HCT116 (cell line): ENCODE measurements at regions not wholly inside any gene's neighbourhood (a gene's known extent, or its start where the extent isn't known, plus 50 kb on each side); places are given as distances from the start of the nearest gene placed in this dataset.

Source experiments
- ATAC-seq: fragments of 200-7000 bp; cut with Tn5 transposase; 2 replicates; pipeline ENCODE4 v1.9.1; 2020; ENCODE audit warnings: mild to moderate bottlenecking, moderate library complexity
- BruUV-seq: library from RNA; stranded (reverse); fragments of 400-500 nt; replicated peaks from 2 replicates; lab custom pipeline; 2021; lab: Mats Ljungman, UMichigan
- CTCF ChIA-PET: fragments of 300-600 bp; sonication (Branson Sonifier 250); formaldehyde crosslinking; loops from one replicate; lab custom pipeline; 2021; ENCODE audit warnings: antibody characterized with exemption; lab: Charles Lee
- POLR2A ChIA-PET: fragments of 300-600, 350-600 bp; sonication (Branson Sonifier 250); formaldehyde crosslinking; loops from one replicate; lab custom pipeline; 2021; ENCODE audit warnings: antibody characterized with exemption; lab: Charles Lee
- RAD21 ChIA-PET, 2 experiments: fragments of 300-600 bp; sonication (Branson Sonifier 250); formaldehyde crosslinking; loops; one replicate each; lab custom pipeline; 2023; ENCODE audit warnings: low total read pairs in 2 of 2; ENCODE audit not compliant: uncharacterized antibody in 2 of 2, unreplicated experiment in 2 of 2, low non-redundant PET in 1 of 2; lab: Charles Lee
- DNase-seq: peaks from one replicate; pipeline ENCODE4 v3.0.0-alpha.2; 2010; ENCODE audit warnings: low read depth, low spot score
- H2AFZ ChIP-seq: fragments of 200-600 bp; shearing (Covaris generic), sonication (generic); 2 replicates; pipeline ENCODE4 v1.6.1; 2017; ENCODE audit warnings: low read depth, mixed run types, mixed read lengths, antibody characterized with exemption, low read length; ENCODE audit not compliant: poor library complexity, severe bottlenecking
- H3K27ac ChIP-seq: 2 replicates; pipeline ENCODE4 v1.5.1; 2012; ENCODE audit warnings: low read depth, low read length
- H3K27me3 ChIP-seq: fragments of 200-600 bp; sonication (generic); 2 replicates; pipeline ENCODE4 v1.6.1; 2016; ENCODE audit warnings: mixed run types, low read length, mixed read lengths; ENCODE audit not compliant: insufficient read depth
- H3K36me3 ChIP-seq, 2 experiments: fragments of 200-500 bp in 1 of 2; fragments of 200-600 bp in 1 of 2; sonication (Bioruptor generic) in 1 of 2; sonication (generic) in 1 of 2; 2 replicates each; pipeline versions ENCODE4 v1.5.1 to v1.6.1; 2014 to 2016; ENCODE audit warnings: low read length in 2 of 2, inconsistent platforms in 1 of 2, mixed read lengths in 1 of 2, mixed run types in 1 of 2; ENCODE audit not compliant: insufficient read depth in 2 of 2, control insufficient read depth in 1 of 2
- H3K4me1 ChIP-seq, 2 experiments: fragments of 200-600 bp in 1 of 2; sonication (generic) in 1 of 2; 2 replicates each; pipeline versions ENCODE4 v1.5.1 to v1.6.1; 2012 to 2017; ENCODE audit warnings: low read length in 2 of 2, inconsistent platforms in 1 of 2, mild to moderate bottlenecking in 1 of 2, mixed read lengths in 1 of 2, mixed run types in 1 of 2, moderate library complexity in 1 of 2; ENCODE audit not compliant: insufficient read depth in 2 of 2, control insufficient read depth in 1 of 2
- H3K4me2 ChIP-seq: fragments of 200-600 bp; sonication (generic); 2 replicates; pipeline ENCODE4 v1.6.1; 2017; ENCODE audit warnings: mixed run types, low read length, mixed read lengths
- H3K4me3 ChIP-seq, 2 experiments: fragments of 200-600 bp in 1 of 2; sonication (generic) in 1 of 2; replicated peaks in 1 of 2; 2 replicates each; pipeline ENCODE4 v1.5.1; 2011 to 2016; ENCODE audit warnings: low read length in 2 of 2, control low read depth in 1 of 2, low read depth in 1 of 2, mild to moderate bottlenecking in 1 of 2, mixed read lengths in 1 of 2, mixed run types in 1 of 2
- H3K79me2 ChIP-seq: fragments of 200-600 bp; sonication (generic); 2 replicates; pipeline ENCODE4 v1.6.1; 2017; ENCODE audit warnings: mild to moderate bottlenecking, mixed run types, low read length, moderate library complexity, mixed read lengths; ENCODE audit not compliant: insufficient read depth
- H3K9ac ChIP-seq: fragments of 200-600 bp; sonication (generic); 2 replicates; pipeline ENCODE4 v1.6.1; 2016; ENCODE audit warnings: low read length, mixed read lengths
- H3K9me2 ChIP-seq: fragments of 200-600 bp; sonication (generic), shearing (Covaris generic); 2 replicates; pipeline ENCODE4 v1.6.1; 2017; ENCODE audit warnings: mixed run types, mild to moderate bottlenecking, moderate library complexity; ENCODE audit not compliant: insufficient read depth
- H3K9me3 ChIP-seq, 2 experiments: fragments of 200-500 bp in 1 of 2; fragments of 200-600 bp in 1 of 2; sonication (Bioruptor generic) in 1 of 2; sonication (generic) in 1 of 2; 2 replicates each; pipeline ENCODE4 v1.6.1; 2014 to 2017; ENCODE audit warnings: low read length in 2 of 2, mixed read lengths in 2 of 2, inconsistent platforms in 1 of 2, low read depth in 1 of 2, mild to moderate bottlenecking in 1 of 2, mixed run types in 1 of 2, moderate library complexity in 1 of 2; ENCODE audit not compliant: control insufficient read depth in 1 of 2, insufficient read depth in 1 of 2
- H4K20me1 ChIP-seq: fragments of 200-600 bp; sonication (generic), shearing (Covaris generic); 2 replicates; pipeline ENCODE4 v1.6.1; 2017; ENCODE audit warnings: mixed run types, mild to moderate bottlenecking, moderate library complexity; ENCODE audit not compliant: insufficient read depth
- CEBPB ChIP-seq: IDR thresholded peaks from 2 replicates; pipeline ENCODE4 v1.6.1; 2012; ENCODE audit warnings: low read depth
- CTCF ChIP-seq, 3 experiments: fragments of 200-600 bp in 1 of 3; sonication (generic) in 1 of 3; IDR thresholded peaks in 2 of 3; conservative IDR thresholded peaks in 1 of 3; 2 replicates each; pipeline ENCODE4 v1.5.1; 2012 to 2017; ENCODE audit warnings: low read depth in 2 of 3, low read length in 2 of 3, antibody characterized with exemption in 1 of 3, borderline replicate concordance in 1 of 3, control low read depth in 1 of 3, mild to moderate bottlenecking in 1 of 3, mixed read lengths in 1 of 3, mixed run types in 1 of 3, moderate library complexity in 1 of 3; ENCODE audit not compliant: insufficient read depth in 1 of 3
- ELF1 ChIP-seq: IDR thresholded peaks from 2 replicates; pipeline ENCODE4 v1.6.1; 2012; ENCODE audit warnings: low read depth, borderline replicate concordance
- EZH2 ChIP-seq: fragments of 200-600 bp; sonication (generic); IDR thresholded peaks from 2 replicates; pipeline ENCODE4 v1.6.1; 2017; ENCODE audit warnings: antibody characterized with exemption, mixed run types
- EZH2phosphoT487 ChIP-seq: fragments of 200-600 bp; IDR thresholded peaks from 2 replicates; pipeline ENCODE4 v1.6.1; 2018; ENCODE audit warnings: antibody characterized with exemption, borderline replicate concordance
- JUND ChIP-seq: IDR thresholded peaks from 2 replicates; pipeline ENCODE4 v1.6.1; 2012
- REST ChIP-seq: IDR thresholded peaks from 2 replicates; pipeline ENCODE4 v1.6.1; 2012; ENCODE audit warnings: low read depth
- SIN3A ChIP-seq: IDR thresholded peaks from 2 replicates; pipeline ENCODE4 v1.6.1; 2012; ENCODE audit warnings: low read depth
- TCF7L2 ChIP-seq: IDR thresholded peaks from 2 replicates; pipeline ENCODE4 v1.7.0; 2011; ENCODE audit warnings: borderline replicate concordance, inconsistent platforms; ENCODE audit not compliant: insufficient read depth, insufficient read length; ENCODE audit errors: extremely low read depth
- ZNF274 ChIP-seq: fragments of 200-500 bp; sonication (Bioruptor generic); IDR thresholded peaks from 2 replicates; pipeline ENCODE4 v1.6.1; 2014; ENCODE audit warnings: mild to moderate bottlenecking, low read depth, low read length, inconsistent platforms
- intact Hi-C: fragments of 100-400 bp; cut with micrococcal nuclease; formaldehyde crosslinking; loops from 2 replicates; pipeline ENCODE4 v1.10.0; 2022

DNA sequence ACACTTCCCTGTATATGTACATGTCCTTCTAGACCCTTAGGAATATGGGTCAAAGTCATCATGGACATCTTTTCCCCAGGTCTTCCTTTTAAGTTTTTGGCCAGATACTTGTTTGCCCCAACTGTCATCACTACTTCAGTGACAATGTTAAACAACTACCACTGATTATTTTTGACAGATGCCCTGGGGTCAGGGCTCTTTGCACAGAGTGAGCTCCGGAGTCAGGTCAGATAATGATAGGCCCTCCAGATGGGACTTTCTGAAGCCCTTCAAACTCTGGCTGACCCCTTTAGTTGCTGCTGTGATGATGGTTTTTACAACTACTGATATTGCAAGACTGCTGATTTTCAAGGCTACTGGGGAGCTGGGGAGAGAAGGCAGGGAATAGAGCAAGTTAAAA, 449.4 kb upstream of the HS6ST1 start:
- Histone ChIP-seq H3K4me3 (no peak overlapping the region), H3K27ac (no peak overlapping the region), H4K20me1 (no peaks in the 10 kb centered on the region), H3K79me2 (no peaks in the 10 kb centered on the region), H3K9ac (no peak overlapping the region), H3K4me2 (no peak overlapping the region), H3K4me1 (no peaks in the 10 kb centered on the region), H3K27me3 (peaks cover 6% of the 10 kb centered on the region; the same call in 1 of the 2 replicates), H3K9me2 (no peaks in the 10 kb centered on the region), H2AFZ (no peak overlapping the region), H3K36me3 (no peaks in the 10 kb centered on the region), H3K9me3 (no peaks in the 10 kb centered on the region)
- DNase-seq (no peak), ATAC-seq (no peak)
- CTCF ChIA-PET: no interaction called here
- POLR2A ChIA-PET: no interaction called here
- RAD21 ChIA-PET: no interaction called here
- no peak for TF ChIP-seq TCF7L2
- TF ChIP-seq JUND: no peak
- no peak for TF ChIP-seq ZNF274
- no peak for TF ChIP-seq CEBPB
- no peak for TF ChIP-seq EZH2
- TF ChIP-seq ELF1: no peak
- TF ChIP-seq SIN3A: no peak
- TF ChIP-seq REST: no peak
- no peak for TF ChIP-seq EZH2phosphoT487
- no peak for TF ChIP-seq CTCF (IDR thresholded peaks at IDR 0.05 in 2 of 3, conservative IDR thresholded peaks at IDR 0.05 in 1 of 3; ENCODE audit: borderline replicate concordance in 1 of 3, insufficient read depth in 1 of 3, low read depth in 2 of 3, low read length in 2 of 3)
- no TSS peak for BruUV-seq
- intact Hi-C loops: no loop called here
